DND-41 (cell line): ENCODE measurements at regions not wholly inside any gene's neighbourhood (a gene's known extent, or its start where the extent isn't known, plus 50 kb on each side); places are given as distances from the start of the nearest gene placed in this dataset.

Experiments used
- ATAC-seq: fragments of 200-7000 bp; cut with Tn5 transposase; 3 replicates; pipeline ENCODE4 v1.9.1; 2021; ENCODE audit warnings: low read depth; ENCODE audit not compliant: insufficient read depth
- DNase-seq: peaks from one replicate; pipeline ENCODE4 v3.0.0-alpha.2; 2020
- H2AFZ ChIP-seq: 2 replicates; pipeline ENCODE4 v1.6.0; 2012; ENCODE audit warnings: low read depth, low read length
- H3K27ac ChIP-seq: 2 replicates; pipeline ENCODE4 v1.5.1; 2012; ENCODE audit warnings: low read length, inconsistent platforms
- H3K27me3 ChIP-seq: fragments of 200-600 bp; sonication (generic); 2 replicates; pipeline ENCODE4 v1.6.0; 2012; ENCODE audit warnings: low read length, mild to moderate bottlenecking, inconsistent platforms; ENCODE audit not compliant: insufficient read depth, poor library complexity
- H3K36me3 ChIP-seq: 2 replicates; pipeline ENCODE4 v1.5.1; 2012; ENCODE audit warnings: low read length, inconsistent platforms; ENCODE audit not compliant: insufficient read depth
- H3K4me1 ChIP-seq: 2 replicates; pipeline ENCODE4 v1.5.1; 2012; ENCODE audit warnings: mild to moderate bottlenecking, low read length; ENCODE audit not compliant: insufficient read depth
- H3K4me2 ChIP-seq: 2 replicates; pipeline ENCODE4 v1.6.0; 2012; ENCODE audit warnings: mild to moderate bottlenecking, moderate library complexity, low read length, inconsistent platforms; ENCODE audit not compliant: insufficient read depth
- H3K4me3 ChIP-seq, 2 experiments: fragments of 200-600 bp in 1 of 2; shearing (Covaris generic) in 1 of 2; 2 replicates each; pipeline ENCODE4 v1.5.1; 2012 to 2016; ENCODE audit warnings: inconsistent platforms in 2 of 2, low read length in 2 of 2, mild to moderate bottlenecking in 2 of 2, low read depth in 1 of 2, moderate library complexity in 1 of 2
- H3K79me2 ChIP-seq: 2 replicates; pipeline ENCODE4 v1.6.0; 2012; ENCODE audit warnings: low read length, inconsistent platforms; ENCODE audit not compliant: insufficient read depth
- H3K9ac ChIP-seq: 2 replicates; pipeline ENCODE4 v1.6.0; 2012; ENCODE audit warnings: low read depth, mild to moderate bottlenecking, inconsistent platforms, low read length, moderate library complexity
- H3K9me3 ChIP-seq: 2 replicates; pipeline ENCODE4 v1.5.1; 2012; ENCODE audit warnings: low read length, moderate library complexity, mild to moderate bottlenecking, inconsistent platforms; ENCODE audit not compliant: insufficient read depth, severe bottlenecking
- H4K20me1 ChIP-seq: 2 replicates; pipeline ENCODE4 v1.6.0; 2012; ENCODE audit warnings: low read length; ENCODE audit not compliant: insufficient read depth
- CTCF ChIP-seq: IDR thresholded peaks from 2 replicates; pipeline ENCODE4 v1.5.1; 2012; ENCODE audit warnings: borderline replicate concordance, low read length, moderate library complexity, mild to moderate bottlenecking; ENCODE audit not compliant: poor library complexity, severe bottlenecking; ENCODE audit errors: extremely low read depth
- EZH2 ChIP-seq: IDR thresholded peaks from 3 replicates; pipeline ENCODE4 v1.6.1; 2012; ENCODE audit warnings: borderline replicate concordance, low read depth, mild to moderate bottlenecking, moderate library complexity, low read length, inconsistent platforms; ENCODE audit not compliant: severe bottlenecking

DNA sequence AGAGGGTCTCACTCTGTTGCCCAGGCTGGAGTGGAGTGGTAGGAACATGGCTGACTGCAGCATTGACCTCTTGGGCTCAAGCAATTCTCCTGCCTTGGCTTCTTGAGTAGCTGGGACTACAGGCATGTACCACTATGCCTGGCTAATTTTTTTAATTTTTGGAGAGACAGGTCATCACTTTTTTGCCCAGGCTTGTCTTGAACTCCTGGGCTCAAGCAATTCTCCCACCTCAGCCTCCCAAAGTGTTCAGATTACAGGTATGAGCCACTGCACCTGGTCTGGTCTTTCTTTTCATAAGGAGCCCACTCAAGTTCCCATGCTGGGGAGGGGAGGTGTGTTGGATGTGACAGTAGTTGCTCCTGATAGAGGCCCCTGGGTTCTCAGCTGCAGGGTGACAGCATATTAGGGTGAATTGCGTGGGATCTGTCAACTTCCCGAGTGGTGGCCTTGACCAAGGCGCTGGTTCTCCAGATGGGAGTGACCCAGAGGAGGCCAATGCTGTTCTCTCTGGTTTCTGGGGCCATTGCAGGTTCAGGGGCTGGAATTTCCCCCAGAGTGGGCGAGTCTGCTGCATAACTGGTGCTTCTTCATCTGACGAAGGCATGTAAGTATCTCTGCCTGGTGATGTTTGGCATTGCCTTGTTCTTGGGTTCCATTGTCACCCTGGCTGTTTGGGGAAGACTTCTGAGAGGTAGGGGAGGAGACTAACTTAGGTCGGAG is 52.4 kb upstream of the ESRRB start:
- no peak for ATAC-seq

GRCh38 chr14:76324133-76324532 is 51.8 kb upstream of the ESRRB start:
- H2AFZ ChIP-seq: no peak overlapping the region
- TF ChIP-seq EZH2 (no peak), CTCF (no peak)
- H3K27me3 ChIP-seq: no peaks in the 10 kb centered on the region
- H3K36me3 ChIP-seq: no peaks in the 10 kb centered on the region
- no peaks in the 10 kb centered on the region for H3K79me2 ChIP-seq
- no peak for DNase-seq
- no peak overlapping the region for H3K4me3 ChIP-seq
- H4K20me1 ChIP-seq: no peaks in the 10 kb centered on the region
- H3K9ac ChIP-seq: no peak overlapping the region
- no peak overlapping the region for H3K4me2 ChIP-seq
- no peaks in the 10 kb centered on the region for H3K9me3 ChIP-seq
- no peak for ATAC-seq
- H3K4me1 ChIP-seq: no peaks in the 10 kb centered on the region
- H3K27ac ChIP-seq: no peak overlapping the region

More for the DNA sequence above, 52.4 kb upstream of the ESRRB start:
- Histone ChIP-seq H3K36me3 (no peaks in the 10 kb centered on the region), H3K9ac (no peak overlapping the region), H3K79me2 (no peaks in the 10 kb centered on the region), H3K4me3 (no peak overlapping the region), H3K27ac (no peak overlapping the region), H2AFZ (no peak overlapping the region), H4K20me1 (no peaks in the 10 kb centered on the region), H3K9me3 (no peaks in the 10 kb centered on the region), H3K4me2 (no peak overlapping the region), H3K27me3 (no peaks in the 10 kb centered on the region), H3K4me1 (no peaks in the 10 kb centered on the region)
- TF ChIP-seq EZH2 (no peak), CTCF (no peak)
- DNase-seq: no peak
